Skeletal muscle satellite cell (primary cell): ENCODE measurements at regions not wholly inside any gene's neighbourhood (a gene's known extent, or its start where the extent isn't known, plus 50 kb on each side); places are given as distances from the start of the nearest gene placed in this dataset.

Experiments used
- H3K27me3 ChIP-seq: 2 replicates; pipeline ENCODE4 v1.7.0; 2013; ENCODE audit warnings: low read length; ENCODE audit not compliant: control insufficient read depth, insufficient read depth
- H3K36me3 ChIP-seq: 2 replicates; pipeline ENCODE4 v1.7.0; 2013; ENCODE audit warnings: mild to moderate bottlenecking, control low read depth, low read length; ENCODE audit not compliant: insufficient read depth
- H3K4me1 ChIP-seq: 2 replicates; pipeline ENCODE4 v1.7.0; 2013; ENCODE audit warnings: low read length; ENCODE audit not compliant: control insufficient read depth, insufficient read depth
- H3K4me2 ChIP-seq: 2 replicates; pipeline ENCODE4 v1.7.0; 2013; ENCODE audit warnings: mild to moderate bottlenecking, low read length
- H3K4me3 ChIP-seq: 2 replicates; pipeline ENCODE4 v1.7.0; 2013; ENCODE audit warnings: low read length
- H3K9ac ChIP-seq: 2 replicates; pipeline ENCODE4 v1.7.0; 2013; ENCODE audit warnings: mild to moderate bottlenecking, low read depth, low read length, moderate library complexity
- H3K9me3 ChIP-seq: replicated peaks from 2 replicates; pipeline ENCODE4 v1.7.0; 2013; ENCODE audit warnings: mild to moderate bottlenecking, control low read depth, low read length

DNA sequence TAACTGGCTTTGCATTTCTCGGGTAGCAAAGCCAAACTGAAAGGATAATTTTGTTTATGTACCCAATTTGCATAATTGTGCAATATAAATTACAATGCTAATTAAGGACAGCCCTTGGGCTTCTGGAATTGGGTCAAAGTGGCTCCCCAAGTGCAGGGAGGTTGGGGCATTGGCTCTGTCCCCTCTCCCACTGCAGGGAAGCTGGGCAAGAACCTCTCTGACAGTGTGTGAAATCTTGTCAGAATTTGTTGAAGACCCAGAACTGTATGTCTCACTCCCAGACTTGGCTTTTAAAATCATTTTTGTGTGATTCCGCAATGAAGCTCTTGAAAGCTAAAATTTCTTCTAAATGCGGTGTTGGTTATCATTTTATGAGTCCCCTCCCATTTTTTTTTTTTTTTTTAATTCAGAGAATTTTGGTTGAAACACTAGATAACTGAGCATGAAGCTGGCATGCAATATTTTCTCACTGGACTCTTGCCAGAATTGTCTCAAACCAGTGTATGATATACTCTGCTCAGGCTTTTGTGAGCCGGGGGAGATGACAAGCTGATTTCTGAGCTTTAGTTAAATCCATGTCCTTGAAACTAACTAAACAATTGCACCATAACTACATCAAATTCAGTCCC is 878.9 kb upstream of the CXADR start:
- Histone ChIP-seq H3K27me3 (no peaks in the 10 kb centered on the region), H3K36me3 (no peaks in the 10 kb centered on the region), H3K4me1 (no peaks in the 10 kb centered on the region), H3K4me2 (no peak overlapping the region), H3K9ac (no peak overlapping the region), H3K4me3 (no peak overlapping the region), H3K9me3 (no peaks in the 10 kb centered on the region)

DNA sequence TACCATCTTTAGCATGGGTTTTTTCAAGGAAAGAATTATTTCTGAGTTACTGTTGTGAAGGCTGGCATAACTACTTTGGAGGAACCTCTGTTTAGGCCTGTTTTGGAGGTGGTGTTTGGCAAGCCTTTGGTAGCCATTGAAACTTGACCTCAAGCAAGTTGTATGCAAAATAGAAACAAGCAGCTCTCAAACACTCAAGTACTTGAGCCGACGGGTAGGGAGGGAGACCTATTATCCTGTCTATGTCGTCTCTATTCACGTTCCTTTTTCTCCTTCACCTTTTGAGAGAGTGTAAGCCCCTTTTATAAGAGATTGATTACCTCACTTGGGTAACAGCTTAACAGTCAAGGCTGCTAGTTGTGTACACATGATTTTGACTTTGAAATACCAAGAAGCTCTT is 878.3 kb upstream of the CXADR start:
- H3K4me2 ChIP-seq = no peak overlapping the region
- no peak overlapping the region for H3K4me3 ChIP-seq
- H3K4me1 ChIP-seq = no peaks in the 10 kb centered on the region
- no peaks in the 10 kb centered on the region for H3K9me3 ChIP-seq
- no peaks in the 10 kb centered on the region for H3K36me3 ChIP-seq
- H3K9ac ChIP-seq = no peak overlapping the region
- H3K27me3 ChIP-seq = no peaks in the 10 kb centered on the region

- H3K9ac ChIP-seq = no peak overlapping the region
- no peaks in the 10 kb centered on the region for H3K4me1 ChIP-seq
- no peaks in the 10 kb centered on the region for H3K9me3 ChIP-seq
These were observed 872.4 kb upstream of the CXADR start for GRCh38 chr21:16640297-16641027.

DNA sequence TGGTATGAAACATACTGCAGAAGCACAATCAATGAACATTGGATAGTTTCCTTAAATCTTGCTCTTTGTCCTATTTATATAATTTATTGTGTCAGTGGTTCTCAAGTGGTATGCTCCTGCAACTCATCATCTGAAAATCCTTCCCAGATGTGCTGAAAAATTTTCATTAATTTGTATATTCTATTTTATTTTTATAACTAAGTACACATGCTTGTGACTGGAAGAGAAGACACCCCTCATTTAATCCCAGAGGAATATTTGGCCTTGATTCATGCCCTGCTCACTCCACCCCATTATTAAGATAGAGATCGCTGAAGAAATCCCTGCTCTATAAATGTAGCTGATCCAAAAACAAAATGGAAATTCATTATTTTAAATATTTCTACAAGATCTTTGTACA is 870.5 kb upstream of the CXADR start:
- H3K9me3 ChIP-seq = no peaks in the 10 kb centered on the region
- H3K4me1 ChIP-seq = no peaks in the 10 kb centered on the region
- H3K9ac ChIP-seq = no peak overlapping the region
- no peaks in the 10 kb centered on the region for H3K27me3 ChIP-seq
- no peak overlapping the region for H3K4me2 ChIP-seq
- no peak overlapping the region for H3K4me3 ChIP-seq
- H3K36me3 ChIP-seq = no peaks in the 10 kb centered on the region

More at GRCh38 chr21:16640297-16641027, 872.4 kb upstream of the CXADR start:
- no peak overlapping the region for H3K4me3 ChIP-seq
- no peak overlapping the region for H3K4me2 ChIP-seq
- no peaks in the 10 kb centered on the region for H3K27me3 ChIP-seq
- no peaks in the 10 kb centered on the region for H3K36me3 ChIP-seq

GRCh38 chr21:16644685-16645084 is 868.2 kb upstream of the CXADR start:
- H3K4me1 ChIP-seq = no peaks in the 10 kb centered on the region
- no peak overlapping the region for H3K4me3 ChIP-seq
- H3K36me3 ChIP-seq = no peaks in the 10 kb centered on the region
- H3K9me3 ChIP-seq = no peaks in the 10 kb centered on the region
- no peak overlapping the region for H3K9ac ChIP-seq
- H3K4me2 ChIP-seq = no peak overlapping the region
- H3K27me3 ChIP-seq = no peaks in the 10 kb centered on the region

DNA sequence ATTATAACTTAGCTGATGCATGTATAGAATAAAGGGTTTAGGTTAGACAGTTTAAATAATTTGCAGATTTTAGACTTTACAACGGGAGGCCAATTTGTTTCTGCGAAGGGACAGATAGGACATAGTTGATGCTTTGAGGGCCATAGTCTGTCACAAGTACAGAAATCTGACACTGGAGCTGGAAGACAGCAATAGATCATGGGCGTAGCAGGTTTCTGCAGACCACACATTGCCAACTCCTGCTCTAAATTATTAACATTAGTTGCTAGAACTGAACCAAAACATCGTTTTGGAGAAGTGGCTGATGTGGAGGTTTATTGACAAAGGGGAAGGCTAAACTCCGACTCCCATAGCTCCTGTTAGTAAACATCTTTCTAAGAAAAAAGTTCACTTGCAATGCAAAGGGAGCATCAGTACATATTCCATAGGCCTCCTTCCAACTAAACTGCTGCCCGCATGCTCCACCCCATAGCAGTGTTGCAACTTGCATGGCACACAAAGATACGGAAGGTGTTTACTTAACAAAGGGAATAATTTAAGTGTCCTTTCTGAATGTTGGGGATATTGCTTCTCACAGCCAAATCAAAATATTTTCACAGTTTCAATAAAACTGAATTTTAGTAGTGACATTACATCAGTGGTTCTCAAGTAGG is 862.0 kb upstream of the CXADR start:
- H3K4me2 ChIP-seq = no peak overlapping the region
- no peaks in the 10 kb centered on the region for H3K4me1 ChIP-seq
- H3K9ac ChIP-seq = no peak overlapping the region
- H3K9me3 ChIP-seq = no peaks in the 10 kb centered on the region
- H3K4me3 ChIP-seq = no peak overlapping the region
- H3K27me3 ChIP-seq = no peaks in the 10 kb centered on the region
- H3K36me3 ChIP-seq = no peaks in the 10 kb centered on the region

GRCh38 chr21:16651956-16652355 is 860.9 kb upstream of the CXADR start:
- no peak overlapping the region for H3K4me3 ChIP-seq
- no peak overlapping the region for H3K9ac ChIP-seq
- no peaks in the 10 kb centered on the region for H3K36me3 ChIP-seq
- H3K4me2 ChIP-seq = no peak overlapping the region
- no peaks in the 10 kb centered on the region for H3K9me3 ChIP-seq
- H3K4me1 ChIP-seq = no peaks in the 10 kb centered on the region
- no peaks in the 10 kb centered on the region for H3K27me3 ChIP-seq

DNA sequence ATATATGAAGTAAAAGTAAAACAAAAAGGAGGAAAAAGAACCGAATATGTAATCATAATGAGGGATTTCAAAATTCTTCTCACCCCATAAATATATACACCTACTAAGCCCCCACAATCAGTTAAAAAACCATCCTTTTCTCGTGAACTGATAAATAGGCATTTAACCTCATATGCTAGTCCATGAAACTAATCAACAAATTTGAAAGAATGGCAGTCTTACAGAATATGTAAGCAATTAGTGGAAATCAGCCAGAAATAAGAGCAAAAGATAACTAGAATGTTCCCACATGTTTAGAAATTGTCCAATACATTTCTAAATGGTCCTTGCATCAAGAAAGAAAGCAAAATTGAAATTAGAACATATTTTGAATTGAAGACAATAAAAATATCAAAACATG is 849.4 kb upstream of the CXADR start:
- H3K36me3 ChIP-seq = no peaks in the 10 kb centered on the region
- H3K4me1 ChIP-seq = no peaks in the 10 kb centered on the region
- H3K9me3 ChIP-seq = no peaks in the 10 kb centered on the region
- H3K4me2 ChIP-seq = no peak overlapping the region
- no peak overlapping the region for H3K4me3 ChIP-seq
- H3K9ac ChIP-seq = no peak overlapping the region
- no peaks in the 10 kb centered on the region for H3K27me3 ChIP-seq

GRCh38 chr21:16667395-16667794 is 845.4 kb upstream of the CXADR start:
- Histone ChIP-seq H3K4me2 (no peak overlapping the region), H3K9ac (no peak overlapping the region), H3K9me3 (no peaks in the 10 kb centered on the region), H3K36me3 (no peaks in the 10 kb centered on the region), H3K27me3 (no peaks in the 10 kb centered on the region), H3K4me3 (no peak overlapping the region), H3K4me1 (no peaks in the 10 kb centered on the region)

- Histone ChIP-seq H3K4me3 (no peak overlapping the region), H3K4me2 (no peak overlapping the region), H3K27me3 (no peaks in the 10 kb centered on the region), H3K9ac (no peak overlapping the region), H3K36me3 (no peaks in the 10 kb centered on the region), H3K9me3 (no peaks in the 10 kb centered on the region), H3K4me1 (no peaks in the 10 kb centered on the region)
These were observed 837.9 kb upstream of the CXADR start for GRCh38 chr21:16674949-16675348.

GRCh38 chr21:16676391-16676790 is 836.5 kb upstream of the CXADR start:
- no peaks in the 10 kb centered on the region for H3K4me1 ChIP-seq
- no peaks in the 10 kb centered on the region for H3K27me3 ChIP-seq
- H3K4me3 ChIP-seq = no peak overlapping the region
- H3K4me2 ChIP-seq = no peak overlapping the region
- H3K9ac ChIP-seq = no peak overlapping the region
- H3K9me3 ChIP-seq = no peaks in the 10 kb centered on the region
- H3K36me3 ChIP-seq = no peaks in the 10 kb centered on the region
